SJSA1 (cell line): ENCODE measurements at regions not wholly inside any gene's neighbourhood (a gene's known extent, or its start where the extent isn't known, plus 50 kb on each side); places are given as distances from the start of the nearest gene placed in this dataset.
A peak's percentile ranks its signal among the peaks of the same experiment; 100 is the strongest.

ENCODE experiments used
- DNase-seq, 2 experiments: peaks; one replicate each; pipeline ENCODE4 v3.0.0-alpha.2; 2015 to 2020; ENCODE audit warnings: low spot score in 2 of 2, low read depth in 1 of 2
- H3K27ac ChIP-seq: fragments of 250-450 bp; sonication (Bioruptor Pico); 2 replicates; pipeline ENCODE4 v1.5.1; 2020; ENCODE audit warnings: mild to moderate bottlenecking, moderate library complexity
- H3K27me3 ChIP-seq: fragments of 250-450 bp; sonication (Bioruptor Pico); replicated peaks from 2 replicates; pipeline ENCODE4 v1.5.1; 2020; ENCODE audit warnings: mild to moderate bottlenecking, moderate library complexity
- H3K36me3 ChIP-seq: fragments of 250-450 bp; sonication (Bioruptor Pico); 2 replicates; pipeline ENCODE4 v1.5.1; 2020; ENCODE audit warnings: mild to moderate bottlenecking
- H3K4me1 ChIP-seq: fragments of 250-450 bp; sonication (Bioruptor Pico); replicated peaks from 2 replicates; pipeline ENCODE4 v1.6.1; 2021; ENCODE audit warnings: mild to moderate bottlenecking
- H3K4me3 ChIP-seq: fragments of 250-450 bp; sonication (Bioruptor Pico); 2 replicates; pipeline ENCODE4 v1.5.1; 2020; ENCODE audit warnings: mild to moderate bottlenecking
- H3K9me3 ChIP-seq: fragments of 250-450 bp; sonication (Bioruptor Pico); replicated peaks from 2 replicates; pipeline ENCODE4 v1.5.1; 2020; ENCODE audit warnings: mild to moderate bottlenecking

GRCh38 chr16:80489173-80489572 is 51.6 kb upstream of the DYNLRB2 start:
- Histone ChIP-seq H3K9me3 (no peaks in the 10 kb centered on the region), H3K27ac (no peak overlapping the region), H3K4me1 (no peaks in the 10 kb centered on the region), H3K27me3 (no peaks in the 10 kb centered on the region), H3K4me3 (no peak overlapping the region), H3K36me3 (no peaks in the 10 kb centered on the region)
- DNase-seq, result no peak

GRCh38 chr16:80488167-80488566 is 52.6 kb upstream of the DYNLRB2 start:
- DNase-seq, result no peak
- no peaks in the 10 kb centered on the region for H3K27me3 ChIP-seq
- no peaks in the 10 kb centered on the region for H3K9me3 ChIP-seq
- no peaks in the 10 kb centered on the region for H3K4me1 ChIP-seq
- H3K36me3 ChIP-seq, result no peaks in the 10 kb centered on the region
- no peak overlapping the region for H3K4me3 ChIP-seq
- H3K27ac ChIP-seq, result no peak overlapping the region

GRCh38 chr16:80480664-80481063 is 60.1 kb upstream of the DYNLRB2 start:
- Histone ChIP-seq H3K27ac (no peak overlapping the region), H3K27me3 (no peaks in the 10 kb centered on the region), H3K4me3 (no peak overlapping the region), H3K36me3 (no peaks in the 10 kb centered on the region), H3K9me3 (no peaks in the 10 kb centered on the region), H3K4me1 (no peaks in the 10 kb centered on the region)
- DNase-seq, result no peak

DNA sequence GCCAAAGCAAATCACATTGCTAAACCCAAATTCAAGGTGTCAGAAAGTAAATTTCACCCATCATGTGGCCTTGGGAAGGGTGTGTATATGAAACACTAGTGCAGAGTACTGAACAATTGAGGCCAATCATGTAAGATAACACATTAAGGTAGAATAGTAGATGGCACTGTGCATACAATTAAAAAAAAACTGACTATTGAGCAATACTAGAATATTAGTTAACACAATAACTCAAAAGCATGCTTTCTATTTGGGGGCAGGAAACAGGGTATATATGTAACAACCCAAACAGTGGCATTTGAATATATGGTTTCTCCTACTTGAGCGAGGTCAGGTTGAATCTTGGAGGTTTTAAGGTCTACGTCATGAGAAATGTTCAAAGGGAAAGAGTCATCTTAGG is 63.0 kb upstream of the DYNLRB2 start:
- H3K4me1 ChIP-seq, result no peaks in the 10 kb centered on the region
- DNase-seq, result no peak
- no peak overlapping the region for H3K4me3 ChIP-seq
- H3K9me3 ChIP-seq, result no peaks in the 10 kb centered on the region
- H3K27me3 ChIP-seq, result no peaks in the 10 kb centered on the region
- no peak overlapping the region for H3K27ac ChIP-seq
- H3K36me3 ChIP-seq, result no peaks in the 10 kb centered on the region

- DNase-seq, result no peak
These were observed 72.8 kb upstream of the DYNLRB2 start for GRCh38 chr16:80468029-80468428.

GRCh38 chr16:80466024-80466987 is 74.5 kb upstream of the DYNLRB2 start:
- H3K27ac ChIP-seq, result no peak overlapping the region
- H3K4me3 ChIP-seq, result no peak overlapping the region
- peak; percentile 55 to 63 for DNase-seq
- H3K9me3 ChIP-seq, result no peaks in the 10 kb centered on the region
- no peaks in the 10 kb centered on the region; the same call in 1 of the 2 replicates for H3K27me3 ChIP-seq
- H3K4me1 ChIP-seq, result peaks cover 6% of the 10 kb centered on the region; the same call in 1 of the 2 replicates
- no peaks in the 10 kb centered on the region for H3K36me3 ChIP-seq

More at GRCh38 chr16:80468029-80468428, 72.8 kb upstream of the DYNLRB2 start:
- H3K9me3 ChIP-seq, result no peaks in the 10 kb centered on the region
- H3K36me3 ChIP-seq, result no peaks in the 10 kb centered on the region
- no peak overlapping the region for H3K4me3 ChIP-seq
- peaks cover 6% of the 10 kb centered on the region; the same call in 1 of the 2 replicates for H3K4me1 ChIP-seq
- no peaks in the 10 kb centered on the region for H3K27me3 ChIP-seq
- H3K27ac ChIP-seq, result no peak overlapping the region

DNA sequence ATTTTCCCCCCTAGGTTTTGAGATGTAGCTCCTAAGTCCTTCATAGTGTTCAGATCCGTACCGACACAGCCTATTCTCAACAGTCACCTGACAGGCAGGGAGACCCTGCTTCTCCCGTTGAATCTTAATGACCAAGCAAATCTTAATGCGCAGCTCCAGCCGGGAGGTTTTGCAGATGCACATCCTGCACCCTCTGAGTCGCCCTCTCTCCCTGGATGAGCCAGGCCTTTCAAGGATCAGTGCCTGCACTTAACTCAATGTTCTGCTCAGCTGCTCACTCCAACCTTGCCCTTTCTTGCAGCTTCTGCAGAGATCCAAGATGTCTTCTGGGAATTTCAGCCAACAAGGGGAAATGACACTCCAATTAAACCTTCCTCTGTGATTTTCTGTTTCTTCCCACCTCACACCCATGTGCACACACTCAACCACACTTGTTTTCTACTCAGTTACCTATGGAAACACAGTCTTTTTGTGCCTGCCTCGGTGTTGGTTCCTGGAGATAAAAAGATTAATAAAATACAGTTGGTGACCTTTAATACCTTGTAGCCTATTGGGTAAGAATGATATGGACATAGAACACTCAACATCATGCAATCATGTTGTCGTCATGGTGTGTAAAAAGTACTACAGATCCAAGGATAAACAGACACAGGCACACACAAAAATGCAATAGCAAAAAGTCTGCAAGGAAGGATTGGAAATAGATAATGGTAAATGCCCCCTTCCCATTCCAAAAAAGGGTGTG is 76.9 kb upstream of the DYNLRB2 start:
- H3K4me1 ChIP-seq, result peaks cover 6% of the 10 kb centered on the region; the same call in 1 of the 2 replicates
- no peak overlapping the region for H3K27ac ChIP-seq
- no peaks in the 10 kb centered on the region for H3K36me3 ChIP-seq
- no peak for DNase-seq
- H3K9me3 ChIP-seq, result no peaks in the 10 kb centered on the region
- H3K4me3 ChIP-seq, result no peak overlapping the region
- no peaks in the 10 kb centered on the region; the same call in 1 of the 2 replicates for H3K27me3 ChIP-seq

GRCh38 chr16:80463326-80463725 is 77.5 kb upstream of the DYNLRB2 start:
- Histone ChIP-seq H3K27me3 (no peaks in the 10 kb centered on the region; the same call in 1 of the 2 replicates), H3K27ac (no peak overlapping the region)
- no peak for DNase-seq

GRCh38 chr16:80462917-80463316 is 77.9 kb upstream of the DYNLRB2 start:
- Histone ChIP-seq H3K36me3 (no peaks in the 10 kb centered on the region), H3K27ac (no peak overlapping the region), H3K4me3 (no peak overlapping the region), H3K27me3 (no peaks in the 10 kb centered on the region; the same call in 1 of the 2 replicates), H3K4me1 (peaks cover 6% of the 10 kb centered on the region; the same call in 1 of the 2 replicates), H3K9me3 (no peaks in the 10 kb centered on the region)
- DNase-seq, result no peak

More at GRCh38 chr16:80463326-80463725, 77.5 kb upstream of the DYNLRB2 start:
- no peak overlapping the region for H3K4me3 ChIP-seq
- no peaks in the 10 kb centered on the region for H3K36me3 ChIP-seq
- H3K9me3 ChIP-seq, result no peaks in the 10 kb centered on the region
- H3K4me1 ChIP-seq, result peaks cover 6% of the 10 kb centered on the region; the same call in 1 of the 2 replicates

DNA sequence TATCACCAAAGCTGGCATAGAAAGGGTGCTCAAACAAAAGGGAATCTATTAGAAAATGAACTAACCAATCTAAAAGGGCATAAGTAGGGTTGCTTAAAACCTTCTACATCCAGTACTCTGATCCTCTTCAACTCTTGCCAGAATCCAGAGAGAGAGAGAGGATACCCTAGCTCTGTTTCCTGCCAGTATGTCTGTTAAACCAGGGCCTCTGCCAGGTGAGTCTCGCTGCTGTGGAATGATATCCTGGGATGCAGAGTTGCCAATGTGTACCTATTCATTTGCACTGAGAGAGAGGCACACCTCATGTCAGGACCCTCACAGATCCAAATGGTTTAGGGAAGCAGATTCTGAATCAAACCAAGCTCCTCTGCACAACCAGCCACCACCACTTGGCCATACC is 79.8 kb upstream of the DYNLRB2 start:
- Histone ChIP-seq H3K36me3 (no peaks in the 10 kb centered on the region), H3K9me3 (no peaks in the 10 kb centered on the region), H3K4me3 (no peak overlapping the region), H3K27ac (no peak overlapping the region), H3K27me3 (no peaks in the 10 kb centered on the region; the same call in 1 of the 2 replicates), H3K4me1 (no peaks in the 10 kb centered on the region)
- no peak for DNase-seq

- no peaks in the 10 kb centered on the region; the same call in 1 of the 2 replicates for H3K27me3 ChIP-seq
- no peak for DNase-seq
- no peaks in the 10 kb centered on the region for H3K4me1 ChIP-seq
- no peak overlapping the region for H3K4me3 ChIP-seq
- H3K36me3 ChIP-seq, result no peaks in the 10 kb centered on the region
- H3K9me3 ChIP-seq, result no peaks in the 10 kb centered on the region
- no peak overlapping the region for H3K27ac ChIP-seq
These were observed 80.8 kb upstream of the DYNLRB2 start for GRCh38 chr16:80459966-80460365.

GRCh38 chr16:80459331-80459777 is 81.4 kb upstream of the DYNLRB2 start:
- DNase-seq, result no peak
- Histone ChIP-seq H3K27me3 (no peaks in the 10 kb centered on the region; the same call in 1 of the 2 replicates), H3K27ac (no peak overlapping the region)

DNA sequence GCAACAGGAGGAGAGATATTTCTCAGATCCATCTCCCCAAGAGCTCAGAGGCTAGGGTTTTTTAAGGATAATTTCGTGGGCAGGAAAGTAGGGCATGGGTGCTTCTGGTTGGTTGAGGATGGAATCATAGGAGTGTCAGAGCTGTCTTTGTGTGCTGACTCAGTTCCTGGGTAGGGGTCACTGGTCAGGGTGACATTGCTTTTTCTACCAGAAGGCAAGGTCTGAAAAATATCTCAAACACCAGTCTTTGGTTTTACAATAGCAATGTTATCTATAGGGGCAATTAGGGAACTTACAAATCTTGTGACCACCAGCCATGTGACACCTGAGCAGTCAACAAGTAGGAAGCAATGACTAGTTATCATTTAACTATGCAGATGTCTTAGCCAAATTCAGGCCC is 82.9 kb upstream of the DYNLRB2 start:
- no peak overlapping the region for H3K4me3 ChIP-seq
- no peaks in the 10 kb centered on the region for H3K4me1 ChIP-seq
- no peaks in the 10 kb centered on the region; the same call in 1 of the 2 replicates for H3K27me3 ChIP-seq
- no peak overlapping the region for H3K27ac ChIP-seq
- no peak for DNase-seq
- H3K9me3 ChIP-seq, result no peaks in the 10 kb centered on the region
- H3K36me3 ChIP-seq, result no peaks in the 10 kb centered on the region

More at GRCh38 chr16:80459331-80459777, 81.4 kb upstream of the DYNLRB2 start:
- no peaks in the 10 kb centered on the region for H3K36me3 ChIP-seq
- H3K4me3 ChIP-seq, result no peak overlapping the region
- no peaks in the 10 kb centered on the region for H3K4me1 ChIP-seq
- H3K9me3 ChIP-seq, result no peaks in the 10 kb centered on the region
